CD4-positive, CD25-positive, alpha-beta regulatory T cell (primary cell): ENCODE measurements at regions not wholly inside any gene's neighbourhood (a gene's known extent, or its start where the extent isn't known, plus 50 kb on each side); places are given as distances from the start of the nearest gene placed in this dataset.

ENCODE experiments used
- ATAC-seq, 2 donors: fragments of 150-1000 bp; cut with Tn5 transposase; one replicate each; pipeline ENCODE4 v1.10.0; 2021; ENCODE audit warnings: low read depth in 2 of 2, moderate number of reproducible peaks in 2 of 2, moderate library complexity in 1 of 2
- DNase-seq, 3 donors: peaks; one replicate each; pipeline versions ENCODE4 v3.0.0 to v3.0.0-alpha.2; 2012 to 2022; ENCODE audit warnings: mixed read lengths in 1 of 3
- H3K27ac ChIP-seq: one replicate; pipeline ENCODE4 v1.7.0; 2013; ENCODE audit warnings: mild to moderate bottlenecking, low read length; ENCODE audit not compliant: insufficient read depth, poor library complexity, severe bottlenecking
- H3K27me3 ChIP-seq: one replicate; pipeline ENCODE4 v1.7.0; 2013; ENCODE audit warnings: low read length; ENCODE audit not compliant: control insufficient read depth, insufficient read depth
- H3K36me3 ChIP-seq: one replicate; pipeline ENCODE4 v1.7.0; 2013; ENCODE audit warnings: mild to moderate bottlenecking, low read length, moderate library complexity; ENCODE audit not compliant: control insufficient read depth, insufficient read depth
- H3K4me1 ChIP-seq: 2 replicates; pipeline ENCODE4 v1.7.0; 2013; ENCODE audit warnings: mild to moderate bottlenecking, low read length; ENCODE audit not compliant: insufficient read depth, control insufficient read depth, poor library complexity, severe bottlenecking
- H3K4me3 ChIP-seq: one replicate; pipeline ENCODE4 v1.7.0; 2013; ENCODE audit warnings: low read depth, mild to moderate bottlenecking, low read length, moderate library complexity
- H3K9me3 ChIP-seq, 2 experiments: 1 replicate in 1 of 2; 2 replicates in 1 of 2; pipeline ENCODE4 v1.7.0; 2013; ENCODE audit warnings: low read length in 2 of 2, mild to moderate bottlenecking in 1 of 2, moderate library complexity in 1 of 2; ENCODE audit not compliant: control insufficient read depth in 2 of 2
- H3K27ac Mint-ChIP-seq, 3 donors: one replicate each; pipeline ENCODE4 v1.8.0; 2020 to 2022; ENCODE audit warnings: mild to moderate bottlenecking in 3 of 3, mixed read lengths in 3 of 3, moderate library complexity in 2 of 3
- H3K27me3 Mint-ChIP-seq: one replicate; pipeline ENCODE4 v1.8.0; 2022; ENCODE audit warnings: mild to moderate bottlenecking, mixed read lengths
- H3K36me3 Mint-ChIP-seq: one replicate; pipeline ENCODE4 v1.8.0; 2020; ENCODE audit warnings: mixed read lengths
- H3K4me1 Mint-ChIP-seq, 4 donors: one replicate each; pipeline ENCODE4 v1.8.0; 2020 to 2022; ENCODE audit warnings: mixed read lengths in 4 of 4, mild to moderate bottlenecking in 1 of 4
- H3K4me3 Mint-ChIP-seq, 4 donors: one replicate each; pipeline ENCODE4 v1.8.0; 2020 to 2022; ENCODE audit warnings: mild to moderate bottlenecking in 4 of 4, mixed read lengths in 4 of 4, moderate library complexity in 3 of 4
- H3K9me3 Mint-ChIP-seq, 7 donors: one replicate each; pipeline ENCODE4 v1.8.0; 2020 to 2022; ENCODE audit warnings: mixed read lengths in 7 of 7, mild to moderate bottlenecking in 3 of 7, moderate library complexity in 2 of 7

DNA sequence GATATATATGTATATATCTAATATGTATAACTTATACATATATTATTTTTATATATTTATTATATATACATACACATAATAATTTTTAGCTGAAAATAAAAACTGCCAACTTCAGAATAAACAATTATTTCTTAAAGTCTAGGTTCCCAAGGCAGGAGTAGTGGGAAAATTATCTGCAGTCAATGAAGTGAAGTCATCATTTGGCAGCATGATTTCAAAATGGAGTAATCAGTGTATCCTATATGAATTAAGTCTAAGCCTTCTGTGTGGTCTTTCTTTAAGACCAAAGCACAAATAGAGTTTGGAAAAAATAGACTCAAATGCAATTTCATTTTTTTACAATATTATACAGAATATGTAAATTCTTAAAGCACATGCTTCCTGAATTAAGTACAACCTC is 251.0 kb downstream of the SAMD5 start:
- H3K4me1 ChIP-seq = no peaks in the 10 kb centered on the region
- Mint-ChIP-seq H3K27ac (no peak overlapping the region), H3K4me3 (no peak overlapping the region), H3K36me3 (no peaks in the 10 kb centered on the region), H3K4me1 (no peaks in the 10 kb centered on the region), H3K9me3 (peaks cover 0 to 2% (median 0%) of the 10 kb centered on the region in 7 donors), H3K27me3 (no peaks in the 10 kb centered on the region)
- H3K27ac ChIP-seq = no peak overlapping the region
- H3K4me3 ChIP-seq = no peak overlapping the region
- H3K27me3 ChIP-seq = no peaks in the 10 kb centered on the region
- DNase-seq (no peak), ATAC-seq (no peak)
- H3K36me3 ChIP-seq = no peaks in the 10 kb centered on the region
- H3K9me3 ChIP-seq = no peaks in the 10 kb centered on the region

DNA sequence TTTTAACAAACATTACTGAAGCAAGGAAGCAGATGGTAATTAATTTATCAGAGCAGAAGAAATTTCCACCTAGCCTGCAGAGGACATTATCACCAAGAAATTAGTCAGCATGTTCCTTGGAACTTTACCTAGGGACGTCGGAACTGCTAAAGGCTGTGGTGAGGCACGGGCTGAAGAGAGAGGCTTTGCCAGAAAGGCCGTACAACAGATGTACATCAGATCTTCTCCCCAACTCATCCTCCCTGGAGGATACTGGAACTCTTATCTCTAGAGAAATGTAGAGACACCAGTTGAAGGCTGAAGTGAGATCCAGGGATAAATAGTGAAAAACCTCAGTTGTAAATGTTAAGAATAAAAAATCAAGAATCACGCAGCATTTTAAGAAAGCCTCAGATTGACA is 257.1 kb downstream of the SAMD5 start:
- Histone ChIP-seq H3K36me3 (no peaks in the 10 kb centered on the region), H3K9me3 (peaks cover 0 to 2% of the 10 kb centered on the region in 2 experiments), H3K4me3 (no peak overlapping the region), H3K27ac (no peak overlapping the region), H3K4me1 (no peaks in the 10 kb centered on the region), H3K27me3 (no peaks in the 10 kb centered on the region)
- Mint-ChIP-seq H3K27ac (no peak overlapping the region), H3K27me3 (peaks cover 4% of the 10 kb centered on the region), H3K9me3 (peaks cover 0 to 4% (median 0%) of the 10 kb centered on the region in 7 donors), H3K4me1 (no peaks in the 10 kb centered on the region), H3K36me3 (no peaks in the 10 kb centered on the region), H3K4me3 (no peak overlapping the region)
- ATAC-seq (no peak), DNase-seq (no peak)

DNA sequence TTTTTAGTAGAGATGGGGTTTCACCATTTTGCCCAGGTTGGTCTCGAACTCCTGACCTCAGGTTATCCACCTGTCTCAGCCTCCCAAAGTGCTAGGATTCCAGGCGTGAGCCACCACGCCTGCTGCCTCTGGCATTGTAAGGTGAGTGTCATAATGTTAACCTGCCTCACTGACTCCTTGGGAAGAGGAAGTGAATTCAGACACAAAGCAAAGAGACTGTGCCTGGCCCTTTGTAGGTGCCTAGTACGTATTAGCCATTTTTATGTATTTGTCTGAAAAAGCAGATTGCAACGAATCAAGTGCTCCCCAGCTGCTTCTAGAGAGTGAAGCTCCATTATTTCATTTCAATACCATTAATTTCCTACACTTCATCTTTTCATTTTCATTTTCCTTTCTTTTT is 260.5 kb downstream of the SAMD5 start:
- H3K36me3 Mint-ChIP-seq = no peaks in the 10 kb centered on the region
- peaks cover 4% of the 10 kb centered on the region for H3K27me3 Mint-ChIP-seq
- H3K4me1 Mint-ChIP-seq = no peaks in the 10 kb centered on the region
- no peak overlapping the region for H3K4me3 ChIP-seq
- H3K27ac Mint-ChIP-seq = no peak overlapping the region
- no peaks in the 10 kb centered on the region for H3K27me3 ChIP-seq
- ATAC-seq = no peak
- no peaks in the 10 kb centered on the region for H3K4me1 ChIP-seq
- H3K9me3 Mint-ChIP-seq = peaks cover 0 to 4% (median 0%) of the 10 kb centered on the region in 7 donors
- H3K36me3 ChIP-seq = no peaks in the 10 kb centered on the region
- no peak overlapping the region for H3K4me3 Mint-ChIP-seq
- no peak overlapping the region for H3K27ac ChIP-seq
- peaks cover 0 to 2% of the 10 kb centered on the region in 2 experiments for H3K9me3 ChIP-seq
- no peak for DNase-seq

DNA sequence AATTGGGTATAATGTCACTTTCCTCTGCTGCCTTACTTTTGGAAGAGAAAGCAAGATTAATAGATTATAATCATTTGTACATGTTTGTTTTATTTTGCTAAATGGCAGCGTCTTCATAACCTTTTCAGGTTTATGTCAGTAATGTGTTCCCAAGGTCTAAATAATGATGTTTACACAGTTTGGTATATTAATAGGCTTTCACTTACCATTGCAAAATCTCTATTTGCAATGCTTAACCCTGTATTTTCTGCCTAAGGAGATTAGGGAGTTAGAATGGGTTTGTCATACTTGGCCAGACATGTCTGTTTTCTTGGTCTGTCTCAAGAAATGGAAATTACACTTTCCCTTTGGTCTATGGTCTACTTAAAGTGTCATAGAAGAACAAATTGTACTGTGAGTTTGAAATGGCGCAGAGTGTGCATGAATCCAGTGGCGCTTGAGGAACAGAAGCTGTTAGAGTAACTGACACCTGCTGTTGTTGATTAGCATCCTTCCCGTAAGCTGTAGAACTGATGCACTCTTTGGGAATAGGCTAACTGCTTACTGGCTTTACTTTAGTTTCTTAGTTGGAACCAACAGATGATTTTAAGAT is 261.1 kb downstream of the SAMD5 start:
- no peak overlapping the region for H3K4me3 ChIP-seq
- no peak overlapping the region for H3K27ac ChIP-seq
- no peaks in the 10 kb centered on the region for H3K4me1 ChIP-seq
- no peaks in the 10 kb centered on the region for H3K36me3 Mint-ChIP-seq
- H3K4me3 Mint-ChIP-seq = no peak overlapping the region
- ATAC-seq (no peak), DNase-seq (no peak)
- H3K27ac Mint-ChIP-seq = no peak overlapping the region
- peaks cover 0 to 4% (median 0%) of the 10 kb centered on the region in 7 donors for H3K9me3 Mint-ChIP-seq
- H3K4me1 Mint-ChIP-seq = no peaks in the 10 kb centered on the region
- H3K27me3 ChIP-seq = no peaks in the 10 kb centered on the region
- H3K9me3 ChIP-seq = peaks cover 0 to 2% of the 10 kb centered on the region in 2 experiments
- H3K36me3 ChIP-seq = no peaks in the 10 kb centered on the region
- peaks cover 4% of the 10 kb centered on the region for H3K27me3 Mint-ChIP-seq

DNA sequence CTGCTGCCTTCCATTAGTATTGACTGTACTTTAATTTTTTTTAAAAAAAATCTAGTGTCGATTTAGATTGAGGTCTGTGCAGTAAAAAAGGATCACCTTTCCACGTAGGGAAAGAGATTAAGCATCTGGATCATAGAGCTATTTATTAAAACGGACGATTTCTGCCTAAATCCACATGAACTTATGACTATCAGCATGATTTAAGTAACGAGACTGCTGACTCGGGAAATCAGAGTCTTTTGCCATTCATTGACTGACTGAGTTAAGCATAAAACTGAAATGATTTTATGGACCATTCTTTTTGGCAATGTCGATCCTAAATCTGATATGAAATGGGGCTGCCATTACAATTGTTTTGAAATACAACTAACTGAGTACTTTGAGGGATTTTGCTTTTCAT is 261.7 kb downstream of the SAMD5 start:
- no peak for DNase-seq
- no peak overlapping the region for H3K27ac Mint-ChIP-seq
- peaks cover 0 to 4% (median 0%) of the 10 kb centered on the region in 7 donors for H3K9me3 Mint-ChIP-seq

DNA sequence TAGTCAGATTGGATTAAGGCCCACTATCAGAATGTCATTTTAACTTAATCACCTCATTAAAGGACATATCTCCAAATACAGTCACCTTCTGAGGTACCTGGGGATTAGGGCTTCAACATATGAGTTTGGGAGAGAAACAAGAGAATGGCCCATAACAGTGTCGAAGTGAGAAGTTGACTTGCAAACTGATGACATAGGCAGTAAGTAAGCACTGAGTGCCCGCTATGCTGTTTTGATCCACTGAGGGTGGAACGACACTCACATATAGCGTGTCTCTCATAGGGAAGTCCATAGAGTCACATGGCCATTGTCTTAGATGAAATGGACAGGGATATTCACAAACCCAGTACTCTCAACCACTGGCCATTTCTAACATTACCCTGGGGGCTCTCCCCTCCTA is 264.2 kb downstream of the SAMD5 start:
- no peaks in the 10 kb centered on the region for H3K36me3 Mint-ChIP-seq
- Histone ChIP-seq H3K4me3 (no peak overlapping the region), H3K4me1 (no peaks in the 10 kb centered on the region), H3K27me3 (no peaks in the 10 kb centered on the region), H3K36me3 (no peaks in the 10 kb centered on the region), H3K9me3 (no peaks in the 10 kb centered on the region), H3K27ac (no peak overlapping the region)
- peaks cover 4% of the 10 kb centered on the region for H3K27me3 Mint-ChIP-seq
- no peak overlapping the region for H3K4me3 Mint-ChIP-seq
- H3K4me1 Mint-ChIP-seq = no peaks in the 10 kb centered on the region
- peaks cover 0 to 4% (median 0%) of the 10 kb centered on the region in 7 donors for H3K9me3 Mint-ChIP-seq
- ATAC-seq = no peak
- H3K27ac Mint-ChIP-seq = no peak overlapping the region
- no peak for DNase-seq

More for the DNA sequence above, 261.7 kb downstream of the SAMD5 start:
- H3K36me3 Mint-ChIP-seq = no peaks in the 10 kb centered on the region
- Histone ChIP-seq H3K36me3 (no peaks in the 10 kb centered on the region), H3K4me3 (no peak overlapping the region), H3K4me1 (no peaks in the 10 kb centered on the region), H3K27ac (no peak overlapping the region), H3K27me3 (no peaks in the 10 kb centered on the region), H3K9me3 (peaks cover 0 to 2% of the 10 kb centered on the region in 2 experiments)
- no peaks in the 10 kb centered on the region for H3K4me1 Mint-ChIP-seq
- H3K4me3 Mint-ChIP-seq = no peak overlapping the region
- peaks cover 4% of the 10 kb centered on the region for H3K27me3 Mint-ChIP-seq
- ATAC-seq = no peak

DNA sequence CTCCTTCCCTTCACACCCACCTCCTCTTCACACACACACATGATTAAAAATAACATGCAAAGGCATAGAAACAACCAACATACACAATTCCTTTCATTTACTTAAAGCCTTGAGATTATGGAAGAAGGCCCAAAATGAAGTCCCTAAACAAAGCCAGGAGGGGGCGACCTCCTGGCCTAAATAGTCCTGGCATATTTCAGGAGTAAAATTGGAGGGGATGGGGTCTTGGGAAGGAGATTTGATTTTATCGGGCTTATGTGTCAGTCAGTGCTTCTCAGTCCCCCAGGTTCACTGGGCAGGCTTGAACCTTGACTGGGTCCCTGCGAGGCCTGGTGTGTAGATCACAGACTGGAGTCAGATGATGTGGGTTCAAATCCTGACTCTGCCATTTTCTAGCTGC is 266.4 kb downstream of the SAMD5 start:
- Histone ChIP-seq H3K27ac (no peak overlapping the region), H3K27me3 (no peaks in the 10 kb centered on the region), H3K36me3 (no peaks in the 10 kb centered on the region), H3K4me3 (no peak overlapping the region), H3K4me1 (no peaks in the 10 kb centered on the region), H3K9me3 (no peaks in the 10 kb centered on the region)
- peaks cover 1% of the 10 kb centered on the region for H3K27me3 Mint-ChIP-seq
- ATAC-seq (no peak), DNase-seq (no peak)
- no peaks in the 10 kb centered on the region for H3K4me1 Mint-ChIP-seq
- H3K4me3 Mint-ChIP-seq = no peak overlapping the region
- H3K36me3 Mint-ChIP-seq = no peaks in the 10 kb centered on the region
- peaks cover 0 to 4% (median 0%) of the 10 kb centered on the region in 7 donors for H3K9me3 Mint-ChIP-seq
- H3K27ac Mint-ChIP-seq = no peak overlapping the region

DNA sequence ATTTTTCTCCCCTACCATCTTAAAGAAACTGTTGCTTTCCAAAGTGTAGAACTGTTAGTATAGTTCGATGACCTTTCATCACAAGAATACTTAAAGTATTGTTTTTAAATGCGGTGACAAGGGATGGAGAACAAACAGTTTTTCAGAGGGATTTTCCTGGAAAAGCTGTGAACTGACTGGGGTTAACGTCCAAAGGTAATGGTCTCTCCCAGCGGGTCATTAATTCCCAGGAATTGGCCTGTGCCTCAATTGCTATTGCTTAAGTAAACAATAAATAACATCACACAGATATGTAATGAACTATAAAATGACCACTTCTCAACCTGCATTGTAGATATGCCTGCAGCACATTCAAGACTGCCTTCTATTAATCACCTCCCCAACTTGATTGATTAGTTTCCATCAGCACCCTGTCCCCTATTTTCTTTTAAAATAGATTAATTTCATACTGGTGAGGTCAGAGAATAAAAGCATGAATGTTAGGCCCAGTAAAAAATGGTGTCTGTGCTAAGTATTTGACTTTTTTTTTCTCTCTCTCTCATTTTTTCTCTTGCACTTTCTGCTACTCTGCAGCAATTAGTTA is 268.2 kb downstream of the SAMD5 start:
- Mint-ChIP-seq H3K4me3 (no peak overlapping the region), H3K27me3 (no peaks in the 10 kb centered on the region), H3K27ac (no peak overlapping the region), H3K4me1 (no peaks in the 10 kb centered on the region), H3K9me3 (no peaks in the 10 kb centered on the region), H3K36me3 (no peaks in the 10 kb centered on the region)
- Histone ChIP-seq H3K27me3 (no peaks in the 10 kb centered on the region), H3K27ac (no peak overlapping the region), H3K4me3 (no peak overlapping the region), H3K36me3 (no peaks in the 10 kb centered on the region), H3K9me3 (no peaks in the 10 kb centered on the region), H3K4me1 (no peaks in the 10 kb centered on the region)
- ATAC-seq (no peak), DNase-seq (no peak)
